HepG2 (cell line): ENCODE measurements at regions not wholly inside any gene's neighbourhood (a gene's known extent, or its start where the extent isn't known, plus 50 kb on each side); places are given as distances from the start of the nearest gene placed in this dataset.

Experiments
- EZH2 ChIP-seq: conservative IDR thresholded peaks from 2 replicates; pipeline ENCODE4 v1.6.1; 2012; ENCODE audit warnings: mild to moderate bottlenecking, low read depth, low read length, moderate library complexity
- GTF2F1 ChIP-seq: fragments of 150-350 bp; IDR thresholded peaks from 2 replicates; pipeline ENCODE4 v1.6.1; 2014; ENCODE audit warnings: low read length
- POLR2A ChIP-seq, 2 experiments: IDR thresholded peaks; 2 replicates each; pipeline ENCODE4 v1.6.1; 2011; ENCODE audit warnings: low read depth in 2 of 2, low read length in 2 of 2, mild to moderate bottlenecking in 1 of 2, moderate library complexity in 1 of 2; ENCODE audit not compliant: insufficient read depth in 1 of 2
- TF ChIP-seq, protein P1 (sequence below): sonication (generic); formaldehyde crosslinking; IDR thresholded peaks from 2 replicates; pipeline ENCODE4 v1.4.0; 2020; ENCODE audit warnings: missing genetic modification reagents, borderline replicate concordance
- TF ChIP-seq, protein P2 (sequence below): sonication (generic); formaldehyde crosslinking; IDR thresholded peaks from 2 replicates; pipeline ENCODE4 v1.5.1; 2020; ENCODE audit warnings: mild to moderate bottlenecking, missing genetic modification reagents, moderate library complexity

DNA sequence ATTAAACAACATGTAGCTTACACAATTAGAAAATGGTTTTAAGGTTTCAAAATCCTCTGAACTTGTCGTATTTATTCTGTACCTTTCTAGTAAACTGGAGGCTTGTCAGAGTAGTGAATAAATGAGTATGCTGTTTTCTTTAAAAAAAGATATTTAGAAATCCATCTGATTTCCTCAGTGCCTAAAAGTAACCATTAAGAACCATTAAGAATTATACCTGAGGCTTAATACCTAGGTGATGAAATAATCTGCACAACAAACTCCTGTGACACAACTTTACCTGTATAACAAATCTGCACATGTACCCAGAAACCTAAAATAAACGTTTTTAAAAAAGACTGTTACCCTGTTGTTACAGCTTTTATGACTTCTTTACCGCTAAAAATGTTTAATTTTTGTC is 143.0 kb upstream of the SOX2 start:
- TF ChIP-seq, protein P1, sequence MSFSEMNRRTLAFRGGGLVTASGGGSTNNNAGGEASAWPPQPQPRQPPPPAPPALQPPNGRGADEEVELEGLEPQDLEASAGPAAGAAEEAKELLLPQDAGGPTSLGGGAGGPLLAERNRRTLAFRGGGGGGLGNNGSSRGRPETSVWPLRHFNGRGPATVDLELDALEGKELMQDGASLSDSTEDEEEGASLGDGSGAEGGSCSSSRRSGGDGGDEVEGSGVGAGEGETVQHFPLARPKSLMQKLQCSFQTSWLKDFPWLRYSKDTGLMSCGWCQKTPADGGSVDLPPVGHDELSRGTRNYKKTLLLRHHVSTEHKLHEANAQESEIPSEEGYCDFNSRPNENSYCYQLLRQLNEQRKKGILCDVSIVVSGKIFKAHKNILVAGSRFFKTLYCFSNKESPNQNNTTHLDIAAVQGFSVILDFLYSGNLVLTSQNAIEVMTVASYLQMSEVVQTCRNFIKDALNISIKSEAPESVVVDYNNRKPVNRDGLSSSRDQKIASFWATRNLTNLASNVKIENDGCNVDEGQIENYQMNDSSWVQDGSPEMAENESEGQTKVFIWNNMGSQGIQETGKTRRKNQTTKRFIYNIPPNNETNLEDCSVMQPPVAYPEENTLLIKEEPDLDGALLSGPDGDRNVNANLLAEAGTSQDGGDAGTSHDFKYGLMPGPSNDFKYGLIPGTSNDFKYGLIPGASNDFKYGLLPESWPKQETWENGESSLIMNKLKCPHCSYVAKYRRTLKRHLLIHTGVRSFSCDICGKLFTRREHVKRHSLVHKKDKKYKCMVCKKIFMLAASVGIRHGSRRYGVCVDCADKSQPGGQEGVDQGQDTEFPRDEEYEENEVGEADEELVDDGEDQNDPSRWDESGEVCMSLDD (CRISPR knock-in tag): no peak
- TF ChIP-seq GTF2F1 (no peak), EZH2 (no peak), POLR2A (IDR thresholded peaks at IDR 0.05; ENCODE audit: insufficient read depth in 1 of 2, low read depth in 2 of 2, low read length in 2 of 2) (no peak)
- TF ChIP-seq, protein P2, sequence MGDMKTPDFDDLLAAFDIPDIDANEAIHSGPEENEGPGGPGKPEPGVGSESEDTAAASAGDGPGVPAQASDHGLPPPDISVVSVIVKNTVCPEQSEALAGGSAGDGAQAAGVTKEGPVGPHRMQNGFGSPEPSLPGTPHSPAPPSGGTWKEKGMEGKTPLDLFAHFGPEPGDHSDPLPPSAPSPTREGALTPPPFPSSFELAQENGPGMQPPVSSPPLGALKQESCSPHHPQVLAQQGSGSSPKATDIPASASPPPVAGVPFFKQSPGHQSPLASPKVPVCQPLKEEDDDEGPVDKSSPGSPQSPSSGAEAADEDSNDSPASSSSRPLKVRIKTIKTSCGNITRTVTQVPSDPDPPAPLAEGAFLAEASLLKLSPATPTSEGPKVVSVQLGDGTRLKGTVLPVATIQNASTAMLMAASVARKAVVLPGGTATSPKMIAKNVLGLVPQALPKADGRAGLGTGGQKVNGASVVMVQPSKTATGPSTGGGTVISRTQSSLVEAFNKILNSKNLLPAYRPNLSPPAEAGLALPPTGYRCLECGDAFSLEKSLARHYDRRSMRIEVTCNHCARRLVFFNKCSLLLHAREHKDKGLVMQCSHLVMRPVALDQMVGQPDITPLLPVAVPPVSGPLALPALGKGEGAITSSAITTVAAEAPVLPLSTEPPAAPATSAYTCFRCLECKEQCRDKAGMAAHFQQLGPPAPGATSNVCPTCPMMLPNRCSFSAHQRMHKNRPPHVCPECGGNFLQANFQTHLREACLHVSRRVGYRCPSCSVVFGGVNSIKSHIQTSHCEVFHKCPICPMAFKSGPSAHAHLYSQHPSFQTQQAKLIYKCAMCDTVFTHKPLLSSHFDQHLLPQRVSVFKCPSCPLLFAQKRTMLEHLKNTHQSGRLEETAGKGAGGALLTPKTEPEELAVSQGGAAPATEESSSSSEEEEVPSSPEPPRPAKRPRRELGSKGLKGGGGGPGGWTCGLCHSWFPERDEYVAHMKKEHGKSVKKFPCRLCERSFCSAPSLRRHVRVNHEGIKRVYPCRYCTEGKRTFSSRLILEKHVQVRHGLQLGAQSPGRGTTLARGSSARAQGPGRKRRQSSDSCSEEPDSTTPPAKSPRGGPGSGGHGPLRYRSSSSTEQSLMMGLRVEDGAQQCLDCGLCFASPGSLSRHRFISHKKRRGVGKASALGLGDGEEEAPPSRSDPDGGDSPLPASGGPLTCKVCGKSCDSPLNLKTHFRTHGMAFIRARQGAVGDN: no peak
